ENCODE measurements at regions not wholly inside any gene's neighbourhood (a gene's known extent, or its start where the extent isn't known, plus 50 kb on each side); places are given as distances from the start of the nearest gene placed in this dataset.
A peak's percentile ranks its signal among the peaks of the same experiment; 100 is the strongest.

DNA sequence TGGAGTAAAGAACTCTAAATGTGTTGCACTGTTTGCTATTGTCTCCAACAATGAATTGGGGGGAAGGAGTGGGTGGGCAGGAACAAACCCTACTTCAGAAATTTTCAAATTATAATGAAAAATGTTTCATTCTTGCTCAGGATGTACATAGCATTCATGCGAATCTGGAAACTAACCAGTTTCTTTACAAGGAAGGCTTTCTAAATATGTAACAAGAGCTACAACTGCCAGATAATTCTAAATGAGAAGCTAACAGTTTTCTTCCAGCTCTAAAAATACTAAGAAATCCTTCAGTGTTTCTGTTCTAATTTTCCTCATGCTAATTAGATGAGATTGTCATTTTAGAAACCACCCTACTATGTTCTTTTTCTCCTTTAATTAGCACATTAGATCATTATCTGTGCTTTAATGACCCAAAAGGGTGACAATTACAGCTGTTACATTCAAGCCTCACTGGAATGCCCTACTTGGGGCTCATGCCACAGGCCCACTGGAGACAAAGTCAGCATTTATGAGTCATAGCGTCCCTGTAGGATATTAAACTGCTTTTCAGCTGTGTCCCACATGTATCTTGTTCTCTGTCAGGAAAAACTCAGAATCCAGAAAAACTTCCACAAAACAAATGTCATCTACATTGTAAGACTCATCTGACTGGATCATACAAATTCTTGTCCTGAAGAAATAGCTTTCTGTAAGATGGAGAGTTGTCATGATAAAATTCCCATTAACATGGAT lies 804.6 kb upstream of the CXADR start:
- H3K4me3 ChIP-seq (ENCODE audit: control insufficient read depth, low read depth, low read length), result no peak overlapping the region

DNA sequence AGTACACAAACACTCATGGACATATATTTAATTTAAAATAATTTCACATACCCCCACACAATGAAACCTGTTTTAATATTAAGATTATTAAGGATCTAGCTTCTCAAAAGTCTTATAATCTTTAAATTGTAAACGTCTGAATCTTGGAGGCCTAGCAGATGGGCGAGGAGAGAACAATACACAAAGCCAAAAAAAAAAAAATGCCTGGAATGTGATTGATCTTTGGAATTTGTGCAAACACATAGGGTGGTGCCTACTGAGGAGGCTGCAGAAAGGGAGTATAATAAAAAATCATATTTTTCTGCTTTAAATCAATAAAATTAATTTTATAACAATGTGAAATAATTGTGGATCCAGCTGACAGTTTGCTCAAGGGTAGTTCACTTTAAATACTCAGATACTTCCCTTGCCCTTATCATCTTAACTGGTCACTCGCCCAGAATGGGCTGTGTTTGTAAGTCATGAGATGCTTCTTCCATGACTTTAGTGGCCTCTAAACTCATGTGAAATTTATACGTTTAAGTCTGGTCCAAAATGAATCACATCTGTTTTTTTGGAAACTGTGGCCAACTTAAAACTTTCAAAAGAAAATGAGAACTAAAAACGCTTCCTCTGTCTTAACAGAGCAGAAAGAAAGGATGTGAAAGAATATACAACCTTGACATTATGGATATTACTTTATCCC lies 802.8 kb upstream of the CXADR start:
- TF ChIP-seq, protein P1, sequence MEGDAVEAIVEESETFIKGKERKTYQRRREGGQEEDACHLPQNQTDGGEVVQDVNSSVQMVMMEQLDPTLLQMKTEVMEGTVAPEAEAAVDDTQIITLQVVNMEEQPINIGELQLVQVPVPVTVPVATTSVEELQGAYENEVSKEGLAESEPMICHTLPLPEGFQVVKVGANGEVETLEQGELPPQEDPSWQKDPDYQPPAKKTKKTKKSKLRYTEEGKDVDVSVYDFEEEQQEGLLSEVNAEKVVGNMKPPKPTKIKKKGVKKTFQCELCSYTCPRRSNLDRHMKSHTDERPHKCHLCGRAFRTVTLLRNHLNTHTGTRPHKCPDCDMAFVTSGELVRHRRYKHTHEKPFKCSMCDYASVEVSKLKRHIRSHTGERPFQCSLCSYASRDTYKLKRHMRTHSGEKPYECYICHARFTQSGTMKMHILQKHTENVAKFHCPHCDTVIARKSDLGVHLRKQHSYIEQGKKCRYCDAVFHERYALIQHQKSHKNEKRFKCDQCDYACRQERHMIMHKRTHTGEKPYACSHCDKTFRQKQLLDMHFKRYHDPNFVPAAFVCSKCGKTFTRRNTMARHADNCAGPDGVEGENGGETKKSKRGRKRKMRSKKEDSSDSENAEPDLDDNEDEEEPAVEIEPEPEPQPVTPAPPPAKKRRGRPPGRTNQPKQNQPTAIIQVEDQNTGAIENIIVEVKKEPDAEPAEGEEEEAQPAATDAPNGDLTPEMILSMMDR (conservative IDR thresholded peaks at IDR 0.05; ENCODE audit: control insufficient read depth, insufficient read depth, low read depth, low read length), result no peak
- DNase-seq (ENCODE audit: low read depth), result peak; percentile 86
- H3K4me3 ChIP-seq (ENCODE audit: control insufficient read depth, low read depth, low read length), result no peak overlapping the region

More for the DNA sequence above, 804.6 kb upstream of the CXADR start:
- TF ChIP-seq, protein P1 (conservative IDR thresholded peaks at IDR 0.05; ENCODE audit: control insufficient read depth, insufficient read depth, low read depth, low read length), result no peak
- peak; percentile 64 for DNase-seq (ENCODE audit: low read depth)

DNA sequence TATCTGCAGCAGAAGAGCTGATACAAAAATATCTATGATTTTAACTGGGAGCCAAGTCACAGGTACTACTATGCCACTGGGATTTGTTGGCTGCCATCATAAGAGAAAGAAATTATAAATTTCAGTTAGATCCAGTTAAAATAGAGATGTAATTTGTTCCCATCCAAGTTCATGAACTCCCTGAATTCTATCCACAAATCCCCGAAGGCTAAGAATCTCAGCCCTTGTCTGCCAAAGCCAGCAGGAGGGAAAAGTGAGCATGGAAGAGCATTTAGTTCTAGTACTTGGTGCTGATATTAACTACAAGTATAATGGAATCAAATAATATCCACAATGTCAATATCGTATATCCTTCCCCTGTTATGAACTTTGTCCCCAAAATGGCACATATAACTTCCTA lies 801.1 kb upstream of the CXADR start:
- no peak for DNase-seq (ENCODE audit: low read depth)
- TF ChIP-seq, protein P1 (conservative IDR thresholded peaks at IDR 0.05; ENCODE audit: control insufficient read depth, insufficient read depth, low read depth, low read length), result no peak
- H3K4me3 ChIP-seq (ENCODE audit: control insufficient read depth, low read depth, low read length), result no peak overlapping the region

DNA sequence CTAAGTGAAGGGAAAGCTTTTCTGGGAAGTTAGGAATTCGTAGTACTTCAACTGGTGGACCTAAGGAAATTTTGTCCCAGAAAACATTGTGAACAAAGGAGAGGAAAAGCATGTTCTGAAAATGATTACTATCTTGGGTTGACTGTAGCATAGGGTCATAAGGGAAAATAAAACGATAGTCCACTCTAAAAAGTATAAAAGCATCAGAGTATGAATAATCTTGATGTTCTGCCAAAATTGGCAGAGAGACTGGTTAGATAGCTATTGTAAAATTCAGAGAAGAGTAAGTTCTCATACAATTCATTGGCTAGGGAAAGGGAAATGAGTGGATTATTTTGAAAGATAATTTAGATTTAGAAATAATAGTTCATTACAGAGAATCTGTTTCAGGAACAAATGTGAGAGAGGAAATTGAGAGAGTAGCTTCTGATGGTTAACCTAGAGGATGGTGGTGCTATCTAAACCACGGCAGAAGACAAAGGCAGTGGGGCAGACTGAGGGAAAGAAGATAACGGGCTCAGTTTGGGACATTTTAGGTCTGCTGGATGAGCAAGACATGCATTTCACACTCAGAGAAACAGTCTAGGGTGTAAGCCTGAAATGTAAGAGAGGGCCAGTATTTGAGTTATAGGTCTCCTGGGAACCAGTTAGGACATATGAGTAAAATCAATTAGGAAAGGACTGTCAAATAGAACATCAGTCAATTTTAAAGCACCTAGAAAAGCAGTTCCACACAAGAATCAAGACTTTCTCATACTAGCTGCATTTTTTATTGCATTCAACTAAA lies 799.3 kb upstream of the CXADR start:
- peak; percentile 73 for DNase-seq (ENCODE audit: low read depth)
- TF ChIP-seq, protein P1 (conservative IDR thresholded peaks at IDR 0.05; ENCODE audit: control insufficient read depth, insufficient read depth, low read depth, low read length), result no peak
- H3K4me3 ChIP-seq (ENCODE audit: control insufficient read depth, low read depth, low read length), result no peak overlapping the region

DNA sequence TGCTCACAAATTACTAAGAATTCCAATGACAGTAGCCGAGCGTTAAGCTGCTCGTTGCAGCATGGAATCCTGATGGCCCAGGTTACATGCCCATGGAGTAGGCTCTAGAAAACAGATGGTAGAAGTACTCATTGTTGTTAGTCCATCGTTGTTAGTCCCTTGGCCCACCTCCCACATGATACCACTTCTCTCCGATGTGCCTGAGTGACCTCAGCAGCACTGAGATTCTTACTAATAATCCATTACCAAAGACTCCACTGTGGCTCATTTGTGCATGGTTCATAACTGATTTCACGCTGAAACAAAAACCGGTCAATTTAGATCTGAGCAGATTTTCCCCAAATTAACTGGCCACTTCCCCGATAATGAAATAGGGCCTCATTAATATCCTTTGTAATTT lies 772.3 kb upstream of the CXADR start:
- H3K4me3 ChIP-seq (ENCODE audit: control insufficient read depth, low read depth, low read length), result no peak overlapping the region
- no peak for DNase-seq (ENCODE audit: low read depth)
- TF ChIP-seq, protein P1 (conservative IDR thresholded peaks at IDR 0.05; ENCODE audit: control insufficient read depth, insufficient read depth, low read depth, low read length), result no peak

DNA sequence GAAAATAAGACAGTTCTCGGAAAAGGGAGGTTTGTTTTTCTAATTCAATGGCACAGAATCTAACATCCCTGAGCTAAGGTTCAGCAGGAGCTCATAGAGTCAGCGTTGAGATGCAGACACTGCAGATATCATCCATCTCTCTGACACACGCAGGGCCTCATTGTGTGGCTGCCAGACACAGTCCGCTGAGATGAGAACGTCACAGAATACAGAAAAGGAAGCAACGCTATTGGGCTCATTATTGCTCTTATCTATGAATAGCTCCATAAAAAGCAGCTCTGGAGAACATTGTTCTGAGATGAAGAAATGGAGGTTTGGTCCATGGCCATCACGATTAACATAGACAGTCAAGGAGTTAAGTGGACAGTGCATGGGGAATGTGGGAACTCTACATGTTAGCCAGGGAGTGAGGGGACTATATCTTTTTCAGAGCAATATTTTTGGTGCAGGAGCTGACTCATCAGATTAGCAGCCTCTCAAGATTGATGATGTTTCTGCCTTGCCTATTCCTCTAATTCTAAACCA lies 771.6 kb upstream of the CXADR start:
- DNase-seq (ENCODE audit: low read depth), result peak; percentile 35
- TF ChIP-seq, protein P1 (conservative IDR thresholded peaks at IDR 0.05; ENCODE audit: control insufficient read depth, insufficient read depth, low read depth, low read length), result no peak
- H3K4me3 ChIP-seq (ENCODE audit: control insufficient read depth, low read depth, low read length), result no peak overlapping the region

Data from fibroblast of mammary gland (primary cell).